Psoas muscle (tissue), 7 donors: ENCODE measurements at regions not wholly inside any gene's neighbourhood (a gene's known extent, or its start where the extent isn't known, plus 50 kb on each side); places are given as distances from the start of the nearest gene placed in this dataset.

ENCODE experiments used
- ATAC-seq, 4 donors: fragments of 200-7000 bp; cut with Tn5 transposase; one replicate each; pipeline ENCODE4 v1.9.1; 2020; ENCODE audit warnings: moderate library complexity in 3 of 4, mild to moderate bottlenecking in 2 of 4
- DNase-seq, 2 donors: peaks; one replicate each; pipeline ENCODE4 v3.0.0-alpha.2; 2020
- H3K27ac ChIP-seq: fragments of 200-600 bp; one replicate; pipeline ENCODE4 v1.8.0; 2022
- H3K27me3 ChIP-seq, 3 donors: fragments of 200-600 bp in 1 of 3; one replicate each; pipeline versions ENCODE4 v1.6.1 to v1.8.0; 2013 to 2022; ENCODE audit warnings: low read length in 2 of 3, mild to moderate bottlenecking in 2 of 3, moderate library complexity in 1 of 3; ENCODE audit not compliant: insufficient read depth in 3 of 3
- H3K36me3 ChIP-seq, 2 donors: fragments of 200-600 bp in 1 of 2; one replicate each; pipeline versions ENCODE4 v1.6.1 to v1.8.0; 2013 to 2022; ENCODE audit warnings: low read depth in 1 of 2, mild to moderate bottlenecking in 1 of 2, moderate library complexity in 1 of 2; ENCODE audit not compliant: insufficient read depth in 1 of 2
- H3K4me1 ChIP-seq: fragments of 200-600 bp; one replicate; pipeline ENCODE4 v1.8.0; 2022
- H3K4me3 ChIP-seq: fragments of 200-600 bp; one replicate; pipeline ENCODE4 v1.8.0; 2022; ENCODE audit warnings: mild to moderate bottlenecking
- H3K9me3 ChIP-seq: fragments of 200-600 bp; one replicate; pipeline ENCODE4 v1.8.0; 2022
- CTCF ChIP-seq: fragments of 200-600 bp; IDR thresholded peaks from one replicate; pipeline ENCODE4 v1.8.0; 2022; ENCODE audit warnings: antibody characterized with exemption
- whole genome bisulfite sequencing, 3 donors: extraction: QIAGEN DNeasy Blood & Tissue Kit; methylation state at CpG; one replicate each; pipeline versions ENCODE4 v1.1.6 to v1.1.7; 2013; 5-methylcytosine and 5-hydroxymethylcytosine counted together
- intact Hi-C, 2 donors: fragments of 100-400 bp; cut with DNase I; formaldehyde crosslinking; loops; one replicate each; pipeline versions ENCODE4 v1.11.0 to v1.14.2; 2022
- donor health status: healthy with polysubstance abuse.
- donor health status: DM: no; HTN: no; CAD: no; lungs with moderate emphysema.
- donor health status: Bipolar disorder and iron deficiency.
- donor health status: healthy.
- donor health status: DM: yes; HTN: yes; CAD: no.
- donor health status: DM: no; HTN: no; CAD: no.
- donor health status: DM: yes; HTN: yes; CAD: no.

- Histone ChIP-seq H3K9me3 (no peaks in the 10 kb centered on the region), H3K4me1 (peaks cover 29% of the 10 kb centered on the region), H3K36me3 (no peaks in the 10 kb centered on the region), H3K27ac (peak overlapping the region; percentile 77), H3K27me3 (no peaks in the 10 kb centered on the region), H3K4me3 (no peak overlapping the region)
- ATAC-seq = peak; percentile 86 to 92 (median 88)
- WGBS, 3 donors = 6 to 24% (median 23%) methylated on average over 1 of the region's 1 CpG
- intact Hi-C loops = loop anchor here in 1 of 2 donors (2.0 to 10.0 kb wide), 2 partner anchors 129 to 183 kb away; partner anchors contain the start of gene RGMA
- no peak for TF ChIP-seq CTCF
- peak; percentile 58 to 81 for DNase-seq
Measured at GRCh38 chr15:93217343-93217742, 128.3 kb upstream of the RGMA start.

- Histone ChIP-seq H3K4me1 (peaks cover 35% of the 10 kb centered on the region), H3K9me3 (no peaks in the 10 kb centered on the region), H3K4me3 (no peak overlapping the region), H3K27ac (peak overlapping the region; percentile 88), H3K36me3 (no peaks in the 10 kb centered on the region), H3K27me3 (no peaks in the 10 kb centered on the region)
- WGBS, 3 donors = 73 to 87% (median 79%) methylated on average over 3 of the region's 3 CpGs
- no peak for DNase-seq
- ATAC-seq = no peak
- intact Hi-C loops = loop anchor here in 1 of 2 donors (10.0 kb wide), 1 partner anchor 179 kb away; no protein-coding TSS in a partner anchor
- TF ChIP-seq CTCF = no peak
Measured at GRCh38 chr15:93214106-93214505, 125.1 kb upstream of the RGMA start.

- DNase-seq (peak; percentile 81 to 94), ATAC-seq (peak; percentile 84 to 89 (median 88))
- peaks cover 35% of the 10 kb centered on the region for H3K4me1 ChIP-seq
- no peaks in the 10 kb centered on the region for H3K27me3 ChIP-seq
- no peaks in the 10 kb centered on the region for H3K36me3 ChIP-seq
- WGBS, 3 donors = 31 to 42% (median 34%) methylated on average over 5 of the region's 5 CpGs
- intact Hi-C loops = loop anchor here in 1 of 2 donors (10.0 kb wide), 1 partner anchor 178 kb away; no protein-coding TSS in a partner anchor
- H3K4me3 ChIP-seq = peak overlapping the region; percentile 19
- H3K27ac ChIP-seq = peak overlapping the region; percentile 88
- no peaks in the 10 kb centered on the region for H3K9me3 ChIP-seq
- no peak for TF ChIP-seq CTCF
Measured at GRCh38 chr15:93213281-93213680, 124.3 kb upstream of the RGMA start.

- Histone ChIP-seq H3K4me1 (peaks cover 30% of the 10 kb centered on the region), H3K27ac (peak overlapping the region; percentile 88), H3K4me3 (no peak overlapping the region), H3K9me3 (no peaks in the 10 kb centered on the region), H3K36me3 (no peaks in the 10 kb centered on the region), H3K27me3 (no peaks in the 10 kb centered on the region)
- DNase-seq (no peak), ATAC-seq (no peak)
- intact Hi-C loops = loop anchor here in 1 of 2 donors (10.0 kb wide), 1 partner anchor 178 kb away; no protein-coding TSS in a partner anchor
- no peak for TF ChIP-seq CTCF
- 93 to 98% (median 95%) methylated on average over 5 of the region's 5 CpGs for WGBS, 3 donors
Measured at GRCh38 chr15:93212578-93212977, 123.6 kb upstream of the RGMA start.

- H3K27me3 ChIP-seq = no peaks in the 10 kb centered on the region
- peaks cover 17% of the 10 kb centered on the region for H3K4me1 ChIP-seq
- peak overlapping the region; percentile 7 for H3K4me3 ChIP-seq
- TF ChIP-seq CTCF = no peak
- ATAC-seq (peak; percentile 43 to 81 (median 74)), DNase-seq (peak; percentile 30 to 81)
- H3K36me3 ChIP-seq = no peaks in the 10 kb centered on the region
- peak overlapping the region; percentile 88 for H3K27ac ChIP-seq
- H3K9me3 ChIP-seq = no peaks in the 10 kb centered on the region
- 18 to 62% (median 29%) methylated on average over 5 of the region's 5 CpGs for WGBS, 3 donors
- intact Hi-C loops = loop anchor here in 1 of 2 donors (10.0 kb wide), 1 partner anchor 176 kb away; no protein-coding TSS in a partner anchor
Measured at GRCh38 chr15:93210995-93211394, 122.0 kb upstream of the RGMA start.
